H1 (cell line): ENCODE measurements at regions not wholly inside any gene's neighbourhood (a gene's known extent, or its start where the extent isn't known, plus 50 kb on each side); places are given as distances from the start of the nearest gene placed in this dataset.

Source experiments
- CTCF ChIA-PET: fragments of 300-600 bp; sonication (Branson Sonifier 250); formaldehyde crosslinking; loops from one replicate; lab custom pipeline; 2021; ENCODE audit not compliant: partially characterized antibody; lab: Charles Lee
- POLR2A ChIA-PET: fragments of 300-600 bp; sonication (Branson Sonifier 250); formaldehyde crosslinking; loops from one replicate; lab custom pipeline; 2021; ENCODE audit warnings: inconsistent platforms; ENCODE audit not compliant: partially characterized antibody; lab: Charles Lee
- DNase-seq, 2 experiments: peaks; one replicate each; pipeline versions ENCODE4 v3.0.0 to v3.0.0-alpha.2; 2010 to 2022; ENCODE audit warnings: low spot score in 2 of 2, low read depth in 1 of 2, mixed read lengths in 1 of 2
- FAIRE-seq: peaks from 2 replicates; lab custom pipeline; 2011; peaks lifted over from hg19 to GRCh38; lab: Jason Lieb, UNC
- H2AFZ ChIP-seq: 2 replicates; pipeline ENCODE4 v1.8.1; 2012; ENCODE audit warnings: low read length, inconsistent platforms
- H2AK5ac ChIP-seq: 2 replicates; pipeline ENCODE4 v1.6.1; 2013; ENCODE audit warnings: low read depth, low read length
- H2BK120ac ChIP-seq: replicated peaks from 2 replicates; pipeline ENCODE3; 2013; ENCODE audit warnings: low read depth, low read length, inconsistent platforms
- H2BK12ac ChIP-seq: 2 replicates; pipeline ENCODE4 v1.6.1; 2013; ENCODE audit warnings: low read depth, low read length
- H2BK15ac ChIP-seq: 2 replicates; pipeline ENCODE4 v1.6.1; 2013; ENCODE audit warnings: low read length
- H2BK20ac ChIP-seq: 2 replicates; pipeline ENCODE4 v1.6.1; 2013; ENCODE audit warnings: low read length
- H2BK5ac ChIP-seq: 2 replicates; pipeline ENCODE4 v1.6.1; 2013; ENCODE audit warnings: low read depth, low read length
- H3K14ac ChIP-seq: 2 replicates; pipeline ENCODE4 v1.6.1; 2013; ENCODE audit warnings: inconsistent platforms; ENCODE audit not compliant: insufficient read length
- H3K18ac ChIP-seq: 2 replicates; pipeline ENCODE4 v1.6.1; 2013; ENCODE audit warnings: low read length; ENCODE audit errors: extremely low read depth
- H3K23ac ChIP-seq: 2 replicates; pipeline ENCODE4 v1.6.1; 2013; ENCODE audit warnings: inconsistent platforms; ENCODE audit not compliant: insufficient read length
- H3K23me2 ChIP-seq: 2 replicates; pipeline ENCODE4 v1.6.1; 2013; ENCODE audit warnings: low read depth, low read length
- H3K27ac ChIP-seq: 2 replicates; pipeline ENCODE4 v1.6.1; 2011; ENCODE audit warnings: low read depth, low read length, inconsistent platforms
- H3K27me3 ChIP-seq, 4 experiments: replicated peaks in 1 of 4; 1 replicate in 1 of 4; 2 replicates in 3 of 4; pipeline versions ENCODE4 v1.6.1 to v1.8.1; 2011 to 2013; ENCODE audit warnings: low read length in 3 of 4, mild to moderate bottlenecking in 3 of 4, inconsistent platforms in 2 of 4, mixed read lengths in 2 of 4, moderate library complexity in 1 of 4; ENCODE audit not compliant: control insufficient read depth in 3 of 4, insufficient read depth in 3 of 4; ENCODE audit errors: extremely low read depth in 1 of 4
- H3K36me3 ChIP-seq, 4 experiments: 2 replicates each; pipeline versions ENCODE4 v1.6.1 to v1.8.1; 2011 to 2013; ENCODE audit warnings: mild to moderate bottlenecking in 4 of 4, low read length in 3 of 4, moderate library complexity in 2 of 4, control low read depth in 1 of 4, inconsistent platforms in 1 of 4; ENCODE audit not compliant: insufficient read depth in 4 of 4, control insufficient read depth in 2 of 4
- H3K4ac ChIP-seq: replicated peaks from 2 replicates; pipeline ENCODE3; 2013; ENCODE audit warnings: low read length, low read depth, mixed read lengths, inconsistent platforms; ENCODE audit not compliant: insufficient read length
- H3K4me1 ChIP-seq, 4 experiments: replicated peaks in 1 of 4; 1 replicate in 1 of 4; 2 replicates in 3 of 4; pipeline versions ENCODE4 v1.6.1 to v1.8.1; 2011 to 2013; ENCODE audit warnings: low read length in 3 of 4, inconsistent platforms in 2 of 4, mixed read lengths in 1 of 4; ENCODE audit not compliant: insufficient read depth in 4 of 4, control insufficient read depth in 3 of 4
- H3K4me2 ChIP-seq, 2 experiments: 2 replicates each; pipeline versions ENCODE4 v1.6.1 to v1.8.1; 2011 to 2013; ENCODE audit warnings: low read depth in 2 of 2, low read length in 2 of 2, control low read depth in 1 of 2, inconsistent platforms in 1 of 2, mild to moderate bottlenecking in 1 of 2; ENCODE audit not compliant: insufficient read depth in 1 of 2
- H3K4me3 ChIP-seq, 4 experiments: fragments of 200-600, 300-600 bp in 1 of 4; sonication (generic), shearing (Covaris generic), sonication (Bioruptor Twin) in 1 of 4; 2 replicates each; pipeline versions ENCODE4 v1.5.1 to v1.8.1; 2011 to 2016; ENCODE audit warnings: low read length in 4 of 4, low read depth in 3 of 4, control low read depth in 2 of 4, inconsistent platforms in 2 of 4, mild to moderate bottlenecking in 2 of 4, mixed read lengths in 1 of 4, moderate library complexity in 1 of 4; ENCODE audit not compliant: insufficient read depth in 2 of 4; ENCODE audit errors: extremely low read depth in 1 of 4
- H3K56ac ChIP-seq: replicated peaks from 2 replicates; pipeline ENCODE3; 2013; ENCODE audit warnings: low read depth, mild to moderate bottlenecking, mixed read lengths, low read length, inconsistent platforms; ENCODE audit not compliant: insufficient read length
- H3K79me1 ChIP-seq: 2 replicates; pipeline ENCODE4 v1.6.1; 2013; ENCODE audit warnings: low read depth, low read length, control low read depth
- H3K79me2 ChIP-seq, 2 experiments: 2 replicates each; pipeline versions ENCODE4 v1.6.1 to v1.8.1; 2012 to 2013; ENCODE audit warnings: low read length in 2 of 2, mild to moderate bottlenecking in 2 of 2, inconsistent platforms in 1 of 2; ENCODE audit not compliant: insufficient read depth in 2 of 2, control insufficient read depth in 1 of 2
- H3K9ac ChIP-seq, 4 experiments: replicated peaks in 1 of 4; 1 replicate in 1 of 4; 2 replicates in 3 of 4; pipeline versions ENCODE4 v1.6.1 to v1.8.1; 2011 to 2013; ENCODE audit warnings: low read depth in 3 of 4, low read length in 3 of 4, control low read depth in 2 of 4, mild to moderate bottlenecking in 2 of 4, moderate library complexity in 2 of 4, inconsistent platforms in 1 of 4; ENCODE audit errors: extremely low read depth in 1 of 4
- H3K9me3 ChIP-seq, 2 experiments: 2 replicates each; pipeline versions ENCODE4 v1.6.1 to v1.8.1; 2012 to 2013; ENCODE audit warnings: mild to moderate bottlenecking in 2 of 2, moderate library complexity in 2 of 2, control low read depth in 1 of 2, inconsistent platforms in 1 of 2, low read depth in 1 of 2, low read length in 1 of 2, mixed read lengths in 1 of 2; ENCODE audit not compliant: insufficient read depth in 2 of 2
- H4K20me1 ChIP-seq, 2 experiments: replicated peaks in 1 of 2; 2 replicates each; pipeline versions ENCODE3 to v1.8.1; 2011 to 2013; ENCODE audit warnings: inconsistent platforms in 2 of 2, low read length in 2 of 2, mild to moderate bottlenecking in 1 of 2; ENCODE audit not compliant: insufficient read depth in 2 of 2, control insufficient read depth in 1 of 2
- H4K5ac ChIP-seq: 2 replicates; pipeline ENCODE4 v1.6.1; 2013; ENCODE audit warnings: low read length, low read depth, mixed read lengths, inconsistent platforms; ENCODE audit not compliant: insufficient read length
- H4K8ac ChIP-seq: 2 replicates; pipeline ENCODE4 v1.8.0; 2013; ENCODE audit warnings: mild to moderate bottlenecking, moderate library complexity, low read length, inconsistent platforms; ENCODE audit not compliant: insufficient read depth; ENCODE audit errors: extremely low read depth
- H4K91ac ChIP-seq: replicated peaks from 2 replicates; pipeline ENCODE3; 2013; ENCODE audit warnings: low read length, mixed read lengths, inconsistent platforms; ENCODE audit not compliant: insufficient read length
- EGR1 ChIP-seq: IDR thresholded peaks from 2 replicates; pipeline ENCODE4 v1.6.1; 2011; ENCODE audit warnings: low read depth, low read length, borderline replicate concordance
- FOSL1 ChIP-seq: IDR thresholded peaks from 2 replicates; pipeline ENCODE4 v1.6.1; 2011; ENCODE audit warnings: mild to moderate bottlenecking, low read depth, low read length, moderate library complexity; ENCODE audit not compliant: insufficient read depth
- JUND ChIP-seq: IDR thresholded peaks from 2 replicates; pipeline ENCODE4 v1.6.1; 2011; ENCODE audit warnings: mild to moderate bottlenecking, improper control_type of control experiment, low read length
- KDM1A ChIP-seq: fragments of 200-600, 300-600 bp; sonication (generic); IDR thresholded peaks from 2 replicates; pipeline ENCODE4 v1.7.1; 2016; ENCODE audit warnings: mild to moderate bottlenecking, low read length, borderline replicate concordance
- POLR2AphosphoS5 ChIP-seq: IDR thresholded peaks from 2 replicates; pipeline ENCODE4 v1.6.1; 2011; ENCODE audit warnings: low read depth, low read length
- RNF2 ChIP-seq: fragments of 200-900, 300-1000 bp; sonication (generic); IDR thresholded peaks from 2 replicates; pipeline ENCODE4 v1.7.1; 2016; ENCODE audit warnings: borderline replicate concordance, low read depth, mild to moderate bottlenecking, antibody characterized with exemption, low read length; ENCODE audit not compliant: poor library complexity, severe bottlenecking; ENCODE audit errors: missing control alignments
- TBP ChIP-seq: IDR thresholded peaks from 2 replicates; pipeline ENCODE4 v1.6.1; 2011; ENCODE audit warnings: low read depth, low read length, improper control_type of control experiment
- YY1 ChIP-seq: IDR thresholded peaks from 2 replicates; pipeline ENCODE4 v1.6.1; 2011; ENCODE audit warnings: low read depth, mild to moderate bottlenecking, low read length
- WGBS, 2 experiments: shearing (Covaris generic) in 1 of 2; methylation state at CpG; one replicate each; pipeline versions ENCODE4 v1.1.6 to v1.1.7; 2013 to 2015; ENCODE audit warnings: low lambda C conversion rate in 2 of 2, mixed read lengths in 2 of 2, inconsistent platforms in 1 of 2, low coverage in 1 of 2, missing lambda C conversion rate in 1 of 2; ENCODE audit not compliant: insufficient replicate concordance in 2 of 2, insufficient coverage in 1 of 2, insufficient read length in 1 of 2; ENCODE audit errors: extremely low coverage in 1 of 2, missing lambda C conversion rate in 1 of 2; 5-methylcytosine and 5-hydroxymethylcytosine counted together
- TF ChIP-seq, protein P1 (sequence below): IDR thresholded peaks from 2 replicates; pipeline ENCODE4 v1.6.1; 2012; ENCODE audit warnings: low read length, inconsistent platforms

- no peaks in the 10 kb centered on the region for H3K23me2 ChIP-seq
- H3K79me1 ChIP-seq = no peaks in the 10 kb centered on the region
- DNase-seq = no peak
- no peaks in the 10 kb centered on the region for H3K79me2 ChIP-seq
- H4K20me1 ChIP-seq = no peaks in the 10 kb centered on the region
- H3K4me1 ChIP-seq = peaks cover 0 to 3% (median 0%) of the 10 kb centered on the region in 4 experiments; a peak in 1 of 7 replicates
- no peaks in the 10 kb centered on the region for H3K9me3 ChIP-seq
- CTCF ChIA-PET = no interaction called here
- 95% methylated on average over 7 of the region's 8 CpGs; no CpG with 5 or more reads in 1 of the 2 experiments for WGBS, 2 experiments
- no peak overlapping the region for H2BK5ac ChIP-seq
- H3K4ac ChIP-seq = no peak overlapping the region
- POLR2A ChIA-PET = no interaction called here
- no peak overlapping the region for H3K56ac ChIP-seq
- H4K8ac ChIP-seq = no peak overlapping the region
- H2AFZ ChIP-seq = peak overlapping the region; percentile 89; the same call in 1 of the 2 replicates
- H2BK15ac ChIP-seq = peak overlapping the region; percentile 76; the same call in 1 of the 2 replicates
- no peak overlapping the region for H2BK20ac ChIP-seq
- H3K27ac ChIP-seq = no peak overlapping the region
- no peak overlapping the region for H4K5ac ChIP-seq
- TF ChIP-seq RNF2 (no peak), KDM1A (no peak), YY1 (no peak), TBP (no peak), JUND (no peak), FOSL1 (no peak), EGR1 (no peak), POLR2AphosphoS5 (no peak)
- TF ChIP-seq, protein P1, sequence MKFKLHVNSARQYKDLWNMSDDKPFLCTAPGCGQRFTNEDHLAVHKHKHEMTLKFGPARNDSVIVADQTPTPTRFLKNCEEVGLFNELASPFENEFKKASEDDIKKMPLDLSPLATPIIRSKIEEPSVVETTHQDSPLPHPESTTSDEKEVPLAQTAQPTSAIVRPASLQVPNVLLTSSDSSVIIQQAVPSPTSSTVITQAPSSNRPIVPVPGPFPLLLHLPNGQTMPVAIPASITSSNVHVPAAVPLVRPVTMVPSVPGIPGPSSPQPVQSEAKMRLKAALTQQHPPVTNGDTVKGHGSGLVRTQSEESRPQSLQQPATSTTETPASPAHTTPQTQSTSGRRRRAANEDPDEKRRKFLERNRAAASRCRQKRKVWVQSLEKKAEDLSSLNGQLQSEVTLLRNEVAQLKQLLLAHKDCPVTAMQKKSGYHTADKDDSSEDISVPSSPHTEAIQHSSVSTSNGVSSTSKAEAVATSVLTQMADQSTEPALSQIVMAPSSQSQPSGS = no peak
- TF ChIP-seq, all 59 proteins: peak for 0
- FAIRE-seq = no peak
- Histone ChIP-seq H2BK120ac (no peak overlapping the region), H2BK12ac (no peak overlapping the region), H3K18ac (no peak overlapping the region), H3K36me3 (no peaks in the 10 kb centered on the region), H2AK5ac (no peak overlapping the region), H3K14ac (no peak overlapping the region), H3K4me2 (no peak overlapping the region), H3K23ac (no peak overlapping the region), H3K27me3 (no peaks in the 10 kb centered on the region), H3K4me3 (no peak overlapping the region), H4K91ac (no peak overlapping the region), H3K9ac (peak overlapping the region in 1 of 4 experiments; percentile 13; a peak in 1 of 7 replicates)
Observed at GRCh38 chr12:90167518-90168208, 459.0 kb upstream of the ATP2B1 start.
